ENCODE measurements at regions not wholly inside any gene's neighbourhood (a gene's known extent, or its start where the extent isn't known, plus 50 kb on each side); places are given as distances from the start of the nearest gene placed in this dataset.

- no peak for DNase-seq
Observed at GRCh38 chr9:12612211-12612770, 80.9 kb upstream of the TYRP1 start.

GRCh38 chr9:12613071-12613470, 80.1 kb upstream of the TYRP1 start:
- DNase-seq = no peak

GRCh38 chr9:12614488-12614887, 78.7 kb upstream of the TYRP1 start:
- DNase-seq = no peak

- no peak for DNase-seq
Observed at GRCh38 chr9:12618956-12619355, 74.2 kb upstream of the TYRP1 start.

- DNase-seq = no peak
Observed at GRCh38 chr9:12625844-12626243, 67.3 kb upstream of the TYRP1 start.

GRCh38 chr9:12627096-12627495, 66.1 kb upstream of the TYRP1 start:
- DNase-seq = no peak

GRCh38 chr9:12628546-12628945, 64.6 kb upstream of the TYRP1 start:
- DNase-seq = no peak

- no peak for DNase-seq
Observed at GRCh38 chr9:12629067-12629466, 64.1 kb upstream of the TYRP1 start.

- DNase-seq = no peak
Observed at GRCh38 chr9:12631866-12632265, 61.3 kb upstream of the TYRP1 start.

- DNase-seq = no peak
Observed at GRCh38 chr9:12633016-12633765, 60.0 kb upstream of the TYRP1 start.

- peak; percentile 12 for DNase-seq
Observed at GRCh38 chr9:12640016-12640587, 53.1 kb upstream of the TYRP1 start.

- no peak for DNase-seq
Observed at GRCh38 chr9:12640866-12641636, 52.1 kb upstream of the TYRP1 start.
